ENCODE measurements at regions not wholly inside any gene's neighbourhood (a gene's known extent, or its start where the extent isn't known, plus 50 kb on each side); places are given as distances from the start of the nearest gene placed in this dataset.

DNA sequence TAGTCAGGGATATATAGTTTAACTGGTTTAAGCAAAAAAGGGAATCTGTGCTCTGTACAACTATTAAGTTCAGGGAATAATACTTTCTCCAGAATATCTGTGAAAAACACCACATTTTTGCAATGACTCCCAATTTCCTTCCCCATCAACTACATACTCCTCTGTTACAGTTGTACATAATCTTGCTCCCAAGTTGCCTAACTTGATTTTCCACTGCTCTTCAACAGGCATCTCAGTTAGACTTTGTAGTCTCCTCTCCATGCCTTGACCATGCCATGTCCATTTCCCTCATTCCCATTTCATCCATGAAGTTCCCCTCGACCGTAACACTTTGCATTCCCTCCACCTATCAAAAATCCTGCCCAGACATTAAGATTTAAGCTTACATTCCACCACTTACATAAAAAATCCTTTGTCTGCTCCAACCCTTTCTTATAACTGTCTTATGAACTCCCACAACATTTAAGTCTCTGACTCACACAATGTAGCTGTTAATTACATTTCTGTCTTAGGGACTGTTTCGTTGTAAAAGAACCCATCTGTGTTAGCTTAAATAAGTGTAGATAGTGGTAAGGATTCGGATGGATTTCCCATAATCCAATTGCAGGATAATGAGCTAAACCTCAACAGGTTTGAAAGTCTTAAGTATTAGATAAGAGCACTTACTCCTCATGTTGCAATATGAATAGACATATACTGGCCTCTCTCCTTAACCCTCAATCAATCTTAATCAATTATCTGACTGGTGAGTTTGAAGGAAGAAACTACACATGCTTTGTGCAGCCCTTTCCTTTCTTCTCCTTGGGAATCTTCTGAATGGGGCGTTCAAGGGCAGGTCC is 156.5 kb downstream of the PAWR start:
- DNase-seq (ENCODE audit: low read depth): no peak

DNA sequence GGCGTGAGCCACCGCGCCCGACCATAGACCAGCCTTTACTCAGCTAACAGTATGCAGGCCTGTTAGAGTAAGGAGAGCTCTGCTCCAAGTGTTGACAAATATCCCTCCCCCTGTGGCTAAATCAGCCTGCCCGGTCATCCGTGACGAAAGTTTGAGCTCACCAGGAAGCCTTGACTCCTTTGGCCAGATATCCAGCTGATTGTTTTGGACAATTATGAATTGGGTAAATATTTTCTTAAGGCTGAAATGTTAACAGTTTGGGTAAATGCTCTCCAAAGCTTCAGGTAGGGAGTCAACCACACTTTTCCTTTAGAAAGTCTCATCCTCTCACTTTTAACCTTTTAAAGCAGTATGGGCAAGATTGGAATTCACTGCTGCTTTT is 157.9 kb downstream of the PAWR start:
- no peak for DNase-seq (ENCODE audit: low read depth)

DNA sequence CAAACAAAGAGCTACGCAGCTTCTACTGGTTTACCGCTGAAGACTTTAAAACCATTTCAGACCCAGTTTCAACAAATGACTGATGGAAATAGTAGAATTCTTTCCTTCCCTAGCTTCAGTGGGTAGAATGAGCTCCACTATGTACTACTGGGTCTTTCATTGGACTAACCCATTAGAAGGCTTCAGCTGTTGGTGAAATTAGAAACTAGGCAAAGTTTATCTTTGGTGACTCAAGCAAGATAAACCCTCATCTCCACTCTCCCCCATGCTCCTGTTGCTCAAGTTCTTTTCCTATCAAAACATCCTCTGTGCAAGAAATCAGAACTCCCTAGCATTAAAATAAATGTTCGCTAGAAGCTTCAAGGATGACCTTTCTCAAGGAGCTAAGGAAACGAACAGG is 159.2 kb downstream of the PAWR start:
- DNase-seq (ENCODE audit: low read depth): no peak

DNA sequence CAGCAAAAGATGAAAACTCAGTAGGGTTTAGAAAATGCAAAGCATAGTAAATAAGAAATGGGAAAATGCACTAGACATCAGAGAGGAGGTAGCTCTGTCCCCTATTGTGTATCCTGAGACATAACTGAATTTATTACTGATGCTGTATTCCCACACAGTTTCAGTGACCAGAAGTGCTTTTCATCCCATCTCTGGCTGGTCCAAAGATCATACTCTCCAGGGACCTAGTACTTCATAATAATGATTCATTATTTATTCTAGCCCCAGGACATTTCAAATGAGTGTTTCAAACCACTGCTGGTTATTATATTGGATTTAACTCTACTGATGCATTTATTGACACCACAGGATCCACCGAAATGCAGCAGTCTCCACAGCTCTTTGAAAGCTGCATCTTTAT is 163.3 kb downstream of the PAWR start:
- DNase-seq (ENCODE audit: low read depth): peak; percentile 14

DNA sequence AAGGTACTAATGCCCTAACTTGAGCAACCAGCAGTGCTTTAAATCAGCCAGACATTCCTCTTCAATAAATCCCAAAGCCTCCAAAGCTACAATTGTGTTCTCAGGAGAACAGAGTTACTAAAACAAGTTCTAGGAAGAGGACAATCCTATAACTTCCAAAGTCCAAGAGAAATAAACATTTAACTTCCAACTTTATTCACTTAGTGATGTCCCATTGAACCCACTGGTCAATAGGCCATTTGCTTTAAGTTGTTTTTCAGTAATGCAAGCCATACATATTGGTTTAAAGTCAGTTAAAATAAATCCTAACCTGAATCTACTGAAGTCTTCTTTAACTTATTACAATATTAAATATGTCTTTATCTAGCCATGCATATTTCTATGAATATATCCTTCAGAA is 165.4 kb downstream of the PAWR start:
- DNase-seq (ENCODE audit: low read depth): no peak

DNA sequence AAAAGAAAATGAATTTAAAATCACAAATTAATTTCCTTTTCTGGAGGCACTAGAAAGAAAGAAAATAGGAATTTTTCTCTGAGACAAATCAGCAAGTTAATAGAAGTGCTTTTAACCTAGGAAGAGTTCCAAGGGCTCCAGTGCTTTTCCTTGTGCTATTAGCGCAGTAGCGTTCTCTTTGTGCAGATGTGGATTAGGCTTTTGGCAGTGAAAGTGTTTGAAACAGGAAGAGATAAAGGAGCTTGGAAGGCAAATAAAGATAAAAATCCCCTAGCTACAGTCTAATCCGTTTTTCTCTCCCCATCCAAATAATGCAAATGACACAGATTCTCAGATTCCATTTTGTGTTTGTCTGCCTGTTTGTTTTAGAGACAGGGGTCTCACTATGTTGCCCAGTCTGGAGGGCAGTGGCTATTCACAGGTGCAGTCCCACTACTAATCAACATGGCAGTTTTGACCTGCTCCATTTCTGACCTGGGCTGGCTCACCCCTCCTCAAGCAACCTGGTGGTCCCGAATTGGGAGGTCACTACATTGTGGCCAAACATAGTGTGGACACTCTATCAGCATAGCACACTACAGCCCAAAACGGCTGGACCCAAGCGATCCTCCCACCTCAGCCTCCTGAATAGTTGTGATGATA is 166.1 kb downstream of the PAWR start:
- DNase-seq (ENCODE audit: low read depth): no peak

DNA sequence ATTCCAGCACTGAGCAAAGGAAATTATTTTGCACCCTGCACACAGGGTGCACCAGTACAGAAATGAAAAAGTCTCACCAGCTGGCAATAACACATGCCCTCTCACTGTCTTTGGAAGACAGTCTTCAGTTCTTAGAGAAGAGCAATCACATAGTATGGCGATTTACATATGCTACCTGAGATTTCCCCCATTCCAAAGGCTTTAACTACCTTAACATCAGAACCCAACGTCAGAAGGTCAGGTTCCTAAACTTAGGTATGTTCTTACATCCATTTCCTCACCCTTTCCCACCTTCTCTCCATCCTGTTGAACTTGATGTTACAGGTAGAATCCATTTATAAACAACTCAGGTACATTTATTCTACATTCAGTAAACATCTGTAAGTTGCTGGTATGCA is 167.8 kb downstream of the PAWR start:
- DNase-seq (ENCODE audit: low read depth): no peak

DNA sequence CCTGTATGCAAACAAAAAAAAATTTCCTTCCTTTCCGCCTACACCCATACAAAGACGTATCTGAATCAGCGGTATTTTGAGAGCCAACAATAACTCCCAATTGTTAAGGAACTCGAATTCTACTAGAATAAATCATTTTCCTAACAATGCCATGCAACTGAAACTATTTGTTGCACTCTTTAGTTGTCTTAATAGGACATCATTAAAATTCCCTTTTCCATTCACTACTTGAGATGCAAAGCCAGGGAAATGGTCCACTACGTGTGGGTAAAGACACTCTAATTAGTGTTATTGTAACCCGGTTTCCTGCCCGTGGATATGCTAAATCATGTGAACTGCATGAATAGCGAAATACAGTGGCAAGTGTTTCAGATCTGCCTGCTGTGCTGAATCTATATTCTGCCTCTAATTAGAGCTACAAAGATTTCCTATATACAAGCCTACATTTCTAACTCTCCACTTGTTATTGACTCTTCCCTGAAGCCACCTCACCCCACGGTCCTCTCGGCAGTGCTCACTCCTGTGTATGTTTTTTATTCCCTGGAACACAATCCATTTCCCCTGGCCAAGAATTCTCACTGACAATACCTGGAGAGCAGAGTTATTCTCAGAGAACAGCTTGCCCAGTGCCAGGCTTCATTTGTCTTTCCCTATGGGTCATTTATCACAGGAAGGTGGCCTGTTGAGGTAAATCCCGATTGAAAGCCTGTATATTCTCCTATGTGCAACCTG is 168.3 kb downstream of the PAWR start:
- no peak for DNase-seq (ENCODE audit: low read depth)

DNA sequence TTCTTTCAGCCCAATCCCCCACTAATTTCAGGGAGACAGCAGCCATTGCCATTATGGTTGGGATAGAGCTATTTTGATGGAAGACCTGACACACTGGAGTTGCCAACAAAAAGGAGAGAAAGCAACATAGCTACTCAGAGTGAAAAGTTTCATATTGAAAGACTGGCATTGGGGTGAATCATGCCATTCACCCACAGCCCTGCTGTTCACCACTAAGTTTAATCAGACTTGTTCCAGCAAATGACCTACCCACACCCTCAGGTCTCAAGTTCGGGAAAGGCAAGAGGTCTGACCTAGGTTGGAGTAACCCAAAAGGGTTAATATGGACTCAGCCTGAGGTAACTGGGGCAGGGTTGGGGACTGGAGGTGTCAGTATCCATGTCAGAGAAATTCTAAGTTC is 169.2 kb downstream of the PAWR start:
- DNase-seq (ENCODE audit: low read depth): no peak

DNA sequence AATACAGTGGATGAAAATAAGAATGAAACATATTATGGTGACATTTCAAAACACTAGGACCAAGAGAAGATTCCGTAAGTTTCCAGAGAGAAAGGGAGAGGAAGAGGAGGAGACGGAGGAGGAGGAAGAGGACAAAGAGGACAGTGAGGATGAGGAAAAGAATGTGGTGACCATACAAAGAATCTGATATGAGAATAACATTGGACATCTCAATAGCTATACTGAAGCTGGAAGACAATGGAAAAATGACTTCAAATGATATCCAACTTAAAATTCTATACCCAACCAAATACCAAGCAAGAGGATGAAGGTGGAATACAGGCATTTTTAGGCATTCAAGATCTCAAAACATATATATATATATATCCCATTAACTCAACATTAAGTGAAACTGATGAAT is 173.4 kb downstream of the PAWR start:
- no peak for DNase-seq (ENCODE audit: low read depth)

DNA sequence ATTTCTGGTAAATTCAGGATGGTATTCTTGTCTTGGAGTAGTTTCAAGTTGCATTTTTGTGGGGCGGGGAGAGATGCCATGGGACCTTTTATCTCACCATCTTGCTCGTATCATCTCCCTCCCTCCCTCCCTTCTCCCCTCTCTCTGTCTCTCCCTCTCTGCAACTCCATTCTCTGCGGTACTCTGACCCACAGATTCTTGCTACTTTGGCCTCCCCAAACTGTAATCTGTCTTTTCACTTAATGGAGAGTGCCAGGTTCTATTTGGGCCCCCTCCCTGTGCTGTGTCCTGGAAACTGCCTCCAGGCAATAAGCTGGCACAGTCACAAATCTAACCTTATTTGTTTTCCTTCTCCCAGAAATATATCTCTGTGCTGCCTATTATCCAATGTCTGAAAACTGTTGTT is 175.2 kb downstream of the PAWR start:
- DNase-seq (ENCODE audit: low read depth): no peak

DNA sequence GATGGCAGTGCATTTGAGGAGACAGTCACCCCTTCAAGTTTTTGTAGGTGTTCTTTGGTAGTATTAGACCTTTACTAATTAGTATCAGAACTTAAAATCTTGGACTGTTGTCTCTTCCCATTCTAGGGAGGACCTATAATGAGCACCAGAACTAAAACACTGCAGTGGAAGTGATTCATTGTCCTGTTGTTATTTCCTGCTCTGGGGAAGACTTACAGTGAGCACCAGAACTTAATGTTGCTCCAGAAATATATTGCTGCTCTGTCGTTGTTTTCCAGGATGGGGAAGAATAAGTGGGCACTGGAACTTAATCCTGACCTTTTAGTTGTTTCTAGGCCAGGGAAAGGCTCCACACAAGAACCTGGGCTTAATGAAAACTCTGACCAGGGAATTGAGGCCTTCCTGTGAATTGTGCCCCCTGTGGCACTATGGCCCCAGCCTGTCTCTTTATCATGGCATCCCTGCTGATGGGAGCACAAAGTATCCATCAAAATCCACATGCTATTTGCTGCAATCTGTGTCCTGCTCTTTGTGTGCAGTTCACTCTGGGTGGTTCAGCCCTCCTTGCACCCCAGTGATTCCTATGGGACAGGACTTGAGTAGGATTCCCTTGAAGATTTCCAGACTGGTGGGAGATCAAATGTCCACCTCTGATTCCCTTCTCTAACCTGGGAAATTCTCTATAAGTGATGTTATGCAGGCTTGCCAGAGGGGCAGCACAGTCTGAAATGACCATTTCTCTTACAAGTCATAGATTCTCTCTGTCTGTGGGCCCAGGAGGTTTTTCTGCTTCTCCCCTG is 175.8 kb downstream of the PAWR start:
- peak; percentile 41 for DNase-seq (ENCODE audit: low read depth)

DNA sequence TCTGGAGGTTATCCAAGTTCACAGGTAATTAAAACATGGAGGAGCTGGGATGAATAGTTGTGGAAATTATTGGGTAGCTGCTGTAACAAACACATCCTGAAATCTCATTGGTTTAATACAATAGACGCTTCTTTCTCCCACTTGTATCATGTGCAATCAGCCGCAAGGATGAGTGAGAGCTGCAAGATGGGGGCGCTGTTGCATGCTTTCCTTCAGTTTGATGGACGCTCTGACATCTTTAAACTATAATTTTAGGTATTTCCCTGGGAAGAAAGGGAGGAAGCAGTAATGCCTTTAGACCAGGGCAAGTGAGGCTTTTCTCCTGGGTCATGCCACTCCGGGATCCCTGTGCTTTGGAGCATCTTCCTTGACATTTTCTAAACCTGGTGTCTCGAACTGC is 178.7 kb downstream of the PAWR start:
- DNase-seq (ENCODE audit: low read depth): peak; percentile 23

DNA sequence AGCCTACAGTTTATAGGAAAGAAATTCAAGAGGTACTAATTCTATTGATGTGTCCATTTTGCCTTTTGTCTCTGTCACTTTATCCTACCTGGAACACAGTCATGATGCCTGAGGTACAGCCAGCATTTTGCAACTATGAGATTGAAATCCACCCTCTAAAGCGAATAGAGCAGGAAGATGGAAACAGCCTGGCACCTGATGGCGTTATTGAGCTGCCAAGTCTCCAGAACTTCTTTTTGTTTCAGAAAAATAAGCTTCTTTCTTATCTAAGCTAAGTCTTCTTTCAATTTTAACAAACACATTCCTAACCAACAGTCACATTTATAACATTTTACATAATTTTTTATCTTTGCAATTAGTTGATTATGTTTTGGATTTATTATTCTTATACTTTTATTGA is 182.1 kb downstream of the PAWR start:
- no peak for DNase-seq (ENCODE audit: low read depth)
